ENCODE measurements at regions not wholly inside any gene's neighbourhood (a gene's known extent, or its start where the extent isn't known, plus 50 kb on each side); places are given as distances from the start of the nearest gene placed in this dataset.

DNA sequence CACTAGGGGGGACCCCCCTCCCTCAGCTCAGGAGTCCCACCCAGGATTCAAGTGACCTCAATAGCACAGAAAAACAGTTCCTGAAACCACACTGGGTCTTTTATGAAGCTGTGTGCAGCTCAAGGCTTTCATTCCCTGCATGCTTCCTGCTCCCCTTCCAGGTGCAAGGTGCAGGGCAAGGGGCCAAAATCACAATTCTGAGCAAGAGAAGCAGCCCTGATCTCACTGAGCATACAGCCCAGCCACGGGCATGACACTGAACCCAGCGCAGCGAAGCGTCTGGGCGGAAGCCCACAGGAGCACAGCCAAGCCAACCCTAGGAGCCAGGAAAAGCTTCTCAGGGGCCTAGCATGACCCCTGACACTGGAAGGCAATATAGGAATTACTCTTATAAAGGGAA, 62.9 kb downstream of the IRX2 start:
- no peak overlapping the region for H3K4me3 Mint-ChIP-seq (ENCODE audit: unreplicated experiment)
- H3K4me1 Mint-ChIP-seq (ENCODE audit: insufficient read depth, unreplicated experiment), result peaks cover 50% of the 10 kb centered on the region
- peak overlapping the region; percentile 67 for H3K27ac Mint-ChIP-seq (ENCODE audit: low read depth, unreplicated experiment)
- H3K27me3 Mint-ChIP-seq (ENCODE audit: insufficient read depth, unreplicated experiment), result no peaks in the 10 kb centered on the region
- intact Hi-C loops (cut with micrococcal nuclease), result loop anchor here (5.0 kb wide), 1 partner anchor 59 kb away; no protein-coding TSS in a partner anchor
- H3K9me3 Mint-ChIP-seq (ENCODE audit: unreplicated experiment), result no peaks in the 10 kb centered on the region
- ChIA-PET CTCF (interaction anchor here (0.8 kb wide), 1 partner anchor 924 kb away, joined by 3 read pairs; no protein-coding TSS in a partner anchor), POLR2A (interaction anchor here (1.1 kb wide), 1 partner anchor 116 kb away, joined by 3 read pairs; no protein-coding TSS in a partner anchor)
- DNase-seq (ENCODE audit: unreplicated experiment), result no peak
- no TSS peak for BruUV-seq (replicated peaks)
- H3K36me3 Mint-ChIP-seq (ENCODE audit: insufficient read depth, unreplicated experiment), result peaks cover 8% of the 10 kb centered on the region
- TF ChIP-seq, protein P1, sequence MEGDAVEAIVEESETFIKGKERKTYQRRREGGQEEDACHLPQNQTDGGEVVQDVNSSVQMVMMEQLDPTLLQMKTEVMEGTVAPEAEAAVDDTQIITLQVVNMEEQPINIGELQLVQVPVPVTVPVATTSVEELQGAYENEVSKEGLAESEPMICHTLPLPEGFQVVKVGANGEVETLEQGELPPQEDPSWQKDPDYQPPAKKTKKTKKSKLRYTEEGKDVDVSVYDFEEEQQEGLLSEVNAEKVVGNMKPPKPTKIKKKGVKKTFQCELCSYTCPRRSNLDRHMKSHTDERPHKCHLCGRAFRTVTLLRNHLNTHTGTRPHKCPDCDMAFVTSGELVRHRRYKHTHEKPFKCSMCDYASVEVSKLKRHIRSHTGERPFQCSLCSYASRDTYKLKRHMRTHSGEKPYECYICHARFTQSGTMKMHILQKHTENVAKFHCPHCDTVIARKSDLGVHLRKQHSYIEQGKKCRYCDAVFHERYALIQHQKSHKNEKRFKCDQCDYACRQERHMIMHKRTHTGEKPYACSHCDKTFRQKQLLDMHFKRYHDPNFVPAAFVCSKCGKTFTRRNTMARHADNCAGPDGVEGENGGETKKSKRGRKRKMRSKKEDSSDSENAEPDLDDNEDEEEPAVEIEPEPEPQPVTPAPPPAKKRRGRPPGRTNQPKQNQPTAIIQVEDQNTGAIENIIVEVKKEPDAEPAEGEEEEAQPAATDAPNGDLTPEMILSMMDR (IDR thresholded peaks at IDR 0.05; ENCODE audit: unreplicated experiment), result no peak

DNA sequence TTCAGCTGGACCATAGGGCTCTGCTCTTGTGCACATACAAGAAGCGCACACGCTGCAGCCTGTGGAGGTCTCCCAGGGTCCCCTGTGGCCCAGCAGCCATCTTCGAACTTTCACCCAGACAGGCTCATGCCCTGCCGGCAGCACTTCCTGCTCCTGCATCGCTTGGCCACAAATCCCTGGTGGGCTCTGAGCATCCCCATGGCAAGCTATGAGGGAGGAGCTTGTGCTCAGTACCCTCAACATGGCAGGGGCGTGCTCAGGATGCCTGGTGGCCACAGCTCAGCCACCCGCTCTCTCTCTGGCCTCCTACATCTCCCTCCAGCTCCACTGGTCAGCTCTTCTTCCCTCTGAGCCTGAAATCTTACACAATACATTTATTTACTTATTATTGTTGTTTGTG, 63.7 kb downstream of the IRX2 start:
- no TSS peak for BruUV-seq (replicated peaks)
- ChIA-PET POLR2A (interaction anchor here (1.1 to 3.3 kb wide), 4 partner anchors 59 to 115 kb away, joined by 3 to 13 read pairs (median 9); partner anchors contain the start of gene IRX2), CTCF (interaction anchor here (0.6 to 0.7 kb wide), 2 partner anchors 14 to 1514 kb away, joined by 3 to 4 read pairs; no protein-coding TSS in a partner anchor)
- H3K36me3 Mint-ChIP-seq (ENCODE audit: insufficient read depth, unreplicated experiment), result peaks cover 8% of the 10 kb centered on the region
- H3K4me1 Mint-ChIP-seq (ENCODE audit: insufficient read depth, unreplicated experiment), result peaks cover 50% of the 10 kb centered on the region
- H3K27ac Mint-ChIP-seq (ENCODE audit: low read depth, unreplicated experiment), result no peak overlapping the region
- no peak overlapping the region for H3K4me3 Mint-ChIP-seq (ENCODE audit: unreplicated experiment)
- intact Hi-C loops (cut with micrococcal nuclease), result loop anchor here (5.0 kb wide), 1 partner anchor 60 kb away; no protein-coding TSS in a partner anchor
- H3K9me3 Mint-ChIP-seq (ENCODE audit: unreplicated experiment), result no peaks in the 10 kb centered on the region
- no peak for DNase-seq (ENCODE audit: unreplicated experiment)
- TF ChIP-seq, protein P1 (IDR thresholded peaks at IDR 0.05; ENCODE audit: unreplicated experiment), result no peak
- no peaks in the 10 kb centered on the region for H3K27me3 Mint-ChIP-seq (ENCODE audit: insufficient read depth, unreplicated experiment)

DNA sequence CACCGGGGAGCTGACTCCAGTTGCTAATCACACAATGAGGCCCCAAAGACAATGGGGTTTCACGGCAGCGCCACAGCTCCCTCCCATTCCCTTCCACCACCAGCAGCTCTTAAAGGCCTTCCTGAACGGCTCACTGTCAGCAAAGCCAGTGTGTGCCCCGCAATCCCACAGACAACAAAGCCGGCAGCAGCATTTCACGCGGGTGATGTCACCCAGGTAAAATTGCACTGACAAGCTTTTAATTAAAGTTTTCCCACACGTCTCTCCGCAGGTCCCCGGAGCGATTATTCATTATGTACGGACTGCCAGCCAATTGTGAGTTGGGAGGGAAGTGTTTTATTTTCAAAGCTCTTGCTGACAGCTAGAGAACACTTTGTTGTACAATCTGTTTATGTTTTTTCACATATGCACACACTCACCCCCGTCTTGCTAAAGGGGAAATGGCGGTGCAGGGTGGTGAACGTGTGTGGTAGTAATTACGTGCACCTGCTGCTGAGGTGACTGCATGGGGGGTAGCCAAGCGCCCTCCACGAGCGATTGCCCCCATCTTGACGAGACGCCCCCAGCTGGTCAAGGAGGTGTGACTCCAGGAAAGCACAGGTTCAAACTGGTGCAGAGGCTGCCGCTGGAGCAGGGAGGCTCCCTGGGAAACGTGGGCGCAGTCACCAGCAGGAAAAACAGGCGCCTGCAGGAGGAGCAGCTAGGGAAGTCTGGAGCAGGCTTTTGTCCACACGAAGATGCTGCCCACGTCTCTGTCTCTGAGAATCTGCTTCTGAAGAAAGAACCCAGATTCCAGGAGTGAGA, 65.0 kb downstream of the IRX2 start:
- peaks cover 8% of the 10 kb centered on the region for H3K36me3 Mint-ChIP-seq (ENCODE audit: insufficient read depth, unreplicated experiment)
- peak overlapping the region; percentile 57 for H3K4me3 Mint-ChIP-seq (ENCODE audit: unreplicated experiment)
- ChIA-PET CTCF (interaction anchor here (0.5 to 1.2 kb wide), 10 partner anchors 9 to 725 kb away, joined by 3 to 4 read pairs (median 3); no protein-coding TSS in a partner anchor), POLR2A (interaction anchor here (0.5 to 3.4 kb wide), 24 partner anchors 9 to 912 kb away, joined by 3 to 27 read pairs (median 5); partner anchors contain the start of genes IRX2 and NDUFS6)
- TF ChIP-seq, protein P1 (IDR thresholded peaks at IDR 0.05; ENCODE audit: unreplicated experiment), result no peak
- BruUV-seq (replicated peaks), result no TSS peak
- peak overlapping the region; percentile 92 for H3K27ac Mint-ChIP-seq (ENCODE audit: low read depth, unreplicated experiment)
- intact Hi-C loops (cut with micrococcal nuclease), result loop anchor here (5.0 kb wide), 1 partner anchor 61 kb away; no protein-coding TSS in a partner anchor
- no peaks in the 10 kb centered on the region for H3K9me3 Mint-ChIP-seq (ENCODE audit: unreplicated experiment)
- peaks cover 53% of the 10 kb centered on the region for H3K4me1 Mint-ChIP-seq (ENCODE audit: insufficient read depth, unreplicated experiment)
- peak; percentile 54 for DNase-seq (ENCODE audit: unreplicated experiment)
- no peaks in the 10 kb centered on the region for H3K27me3 Mint-ChIP-seq (ENCODE audit: insufficient read depth, unreplicated experiment)

DNA sequence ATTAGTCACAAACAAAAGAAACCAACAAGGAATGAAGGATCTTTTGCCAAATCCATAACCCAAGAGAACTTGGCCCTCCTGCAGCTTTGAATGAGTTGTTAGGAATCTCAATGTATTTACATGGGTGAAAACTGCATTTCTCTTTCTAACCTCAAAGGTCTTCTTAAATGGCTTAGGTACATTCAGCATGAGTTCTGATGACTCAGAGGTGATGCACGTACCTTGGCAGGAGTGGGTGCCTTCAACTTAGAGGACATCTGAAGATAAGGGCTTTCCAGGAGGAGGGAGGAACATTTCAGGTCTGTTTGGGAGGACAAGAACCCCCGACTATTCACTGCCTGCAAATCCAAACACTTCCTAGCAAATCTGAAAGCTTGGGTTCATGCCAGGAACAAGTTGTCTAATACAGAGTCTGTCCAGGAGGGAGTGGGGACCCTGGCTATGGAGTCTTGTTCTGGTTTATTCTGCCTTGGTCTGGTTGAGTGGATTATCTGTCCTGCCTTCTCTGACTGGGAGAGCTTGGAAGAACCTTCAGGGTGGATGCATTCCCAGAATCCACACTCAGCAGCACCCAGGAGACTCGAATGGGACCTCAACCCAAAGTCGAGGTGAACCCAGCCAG, 65.7 kb downstream of the IRX2 start:
- Mint-ChIP-seq H3K9me3 (ENCODE audit: unreplicated experiment) (no peaks in the 10 kb centered on the region), H3K27ac (ENCODE audit: low read depth, unreplicated experiment) (peak overlapping the region; percentile 92), H3K27me3 (ENCODE audit: insufficient read depth, unreplicated experiment) (no peaks in the 10 kb centered on the region), H3K36me3 (ENCODE audit: insufficient read depth, unreplicated experiment) (peaks cover 8% of the 10 kb centered on the region), H3K4me3 (ENCODE audit: unreplicated experiment) (peak overlapping the region; percentile 57), H3K4me1 (ENCODE audit: insufficient read depth, unreplicated experiment) (peaks cover 51% of the 10 kb centered on the region)
- TF ChIP-seq, protein P1 (IDR thresholded peaks at IDR 0.05; ENCODE audit: unreplicated experiment), result no peak
- POLR2A ChIA-PET, result interaction anchor here (0.6 to 3.4 kb wide), 25 partner anchors 9 to 912 kb away, joined by 3 to 27 read pairs (median 5); partner anchors contain the start of genes IRX2 and NDUFS6
- CTCF ChIA-PET, result interaction anchor here (0.7 to 1.2 kb wide), 8 partner anchors 10 to 646 kb away, joined by 3 to 4 read pairs (median 3); no protein-coding TSS in a partner anchor
- BruUV-seq (replicated peaks), result no TSS peak
- peak; percentile 96 for DNase-seq (ENCODE audit: unreplicated experiment)
- intact Hi-C loops (cut with micrococcal nuclease), result loop anchor here (5.0 kb wide), 1 partner anchor 62 kb away; no protein-coding TSS in a partner anchor

All from MCF 10A (cell line).